Activated T-helper 1 cell treated with anti-CD3 and anti-CD28 coated beads, Interleukin-12 subunit alpha, Interleukin-12 subunit beta, Interleukin-2, Interleukin-4 antibody, amounts not matched to agents 30 ng/mL and 10 ng/mL and 1 ng/mL, durations not matched to agents 14 hours and 24 hours and 36 hours (primary cell): ENCODE measurements at regions not wholly inside any gene's neighbourhood (a gene's known extent, or its start where the extent isn't known, plus 50 kb on each side); places are given as distances from the start of the nearest gene placed in this dataset.

ENCODE experiments used
- DNase-seq: peaks from one replicate; pipeline ENCODE4 v3.0.0; 2021; ENCODE audit warnings: low spot score
- H3K27ac Mint-ChIP-seq: one replicate; pipeline ENCODE4 v1.8.0; 2021; ENCODE audit warnings: mild to moderate bottlenecking, mixed read lengths
- H3K27me3 Mint-ChIP-seq: one replicate; pipeline ENCODE4 v1.8.0; 2022; ENCODE audit warnings: mild to moderate bottlenecking, moderate library complexity, mixed read lengths; ENCODE audit not compliant: insufficient read depth
- H3K36me3 Mint-ChIP-seq: one replicate; pipeline ENCODE4 v1.8.0; 2021; ENCODE audit warnings: low read depth, mixed read lengths
- H3K4me1 Mint-ChIP-seq: one replicate; pipeline ENCODE4 v1.8.0; 2021; ENCODE audit warnings: low read depth, mixed read lengths
- H3K4me3 Mint-ChIP-seq: one replicate; pipeline ENCODE4 v1.8.0; 2021; ENCODE audit warnings: mild to moderate bottlenecking, moderate library complexity, mixed read lengths
- H3K9me3 Mint-ChIP-seq: one replicate; pipeline ENCODE4 v1.8.0; 2021; ENCODE audit warnings: mixed read lengths
- intact Hi-C: fragments of 100-400 bp; cut with micrococcal nuclease; formaldehyde crosslinking; loops from one replicate; pipeline ENCODE4 v1.15.1; 2024

GRCh38 chr11:39011797-39012196 is 2413.8 kb upstream of the RAG2 start:
- H3K27me3 Mint-ChIP-seq = no peaks in the 10 kb centered on the region
- H3K4me1 Mint-ChIP-seq = no peaks in the 10 kb centered on the region
- intact Hi-C loops = no loop called here
- H3K27ac Mint-ChIP-seq = no peak overlapping the region
- no peaks in the 10 kb centered on the region for H3K36me3 Mint-ChIP-seq
- DNase-seq = no peak
- H3K9me3 Mint-ChIP-seq = peaks cover 26% of the 10 kb centered on the region
- H3K4me3 Mint-ChIP-seq = no peak overlapping the region

GRCh38 chr11:38990841-38991240 is 2392.8 kb upstream of the RAG2 start:
- no peak overlapping the region for H3K27ac Mint-ChIP-seq
- intact Hi-C loops = no loop called here
- H3K4me3 Mint-ChIP-seq = no peak overlapping the region
- DNase-seq = no peak
- peaks cover 29% of the 10 kb centered on the region for H3K9me3 Mint-ChIP-seq
- H3K36me3 Mint-ChIP-seq = no peaks in the 10 kb centered on the region
- H3K4me1 Mint-ChIP-seq = no peaks in the 10 kb centered on the region
- no peaks in the 10 kb centered on the region for H3K27me3 Mint-ChIP-seq

- H3K4me1 Mint-ChIP-seq = no peaks in the 10 kb centered on the region
- no peaks in the 10 kb centered on the region for H3K36me3 Mint-ChIP-seq
- no peak overlapping the region for H3K4me3 Mint-ChIP-seq
- H3K27me3 Mint-ChIP-seq = no peaks in the 10 kb centered on the region
- no peak overlapping the region for H3K27ac Mint-ChIP-seq
- no peak for DNase-seq
- intact Hi-C loops = no loop called here
- peaks cover 28% of the 10 kb centered on the region for H3K9me3 Mint-ChIP-seq
These were observed 2392.1 kb upstream of the RAG2 start for GRCh38 chr11:38990139-38990538.

GRCh38 chr11:38988908-38989307 is 2390.9 kb upstream of the RAG2 start:
- H3K4me3 Mint-ChIP-seq = no peak overlapping the region
- H3K4me1 Mint-ChIP-seq = no peaks in the 10 kb centered on the region
- H3K9me3 Mint-ChIP-seq = peaks cover 34% of the 10 kb centered on the region
- H3K36me3 Mint-ChIP-seq = no peaks in the 10 kb centered on the region
- intact Hi-C loops = no loop called here
- no peak for DNase-seq
- H3K27ac Mint-ChIP-seq = no peak overlapping the region
- no peaks in the 10 kb centered on the region for H3K27me3 Mint-ChIP-seq

- no peak for DNase-seq
- Mint-ChIP-seq H3K9me3 (peaks cover 3% of the 10 kb centered on the region), H3K4me1 (no peaks in the 10 kb centered on the region), H3K27me3 (no peaks in the 10 kb centered on the region), H3K4me3 (no peak overlapping the region), H3K36me3 (no peaks in the 10 kb centered on the region), H3K27ac (no peak overlapping the region)
- intact Hi-C loops = no loop called here
These were observed 2374.2 kb upstream of the RAG2 start for GRCh38 chr11:38972220-38972619.

- Mint-ChIP-seq H3K27me3 (no peaks in the 10 kb centered on the region), H3K4me1 (no peaks in the 10 kb centered on the region), H3K27ac (no peak overlapping the region), H3K9me3 (peaks cover 3% of the 10 kb centered on the region), H3K4me3 (no peak overlapping the region), H3K36me3 (no peaks in the 10 kb centered on the region)
- no peak for DNase-seq
- intact Hi-C loops = no loop called here
These were observed 2373.1 kb upstream of the RAG2 start for GRCh38 chr11:38971141-38971540.

GRCh38 chr11:38968951-38969350 is 2370.9 kb upstream of the RAG2 start:
- Mint-ChIP-seq H3K27me3 (no peaks in the 10 kb centered on the region), H3K4me3 (no peak overlapping the region), H3K4me1 (no peaks in the 10 kb centered on the region), H3K9me3 (peaks cover 8% of the 10 kb centered on the region), H3K27ac (no peak overlapping the region), H3K36me3 (no peaks in the 10 kb centered on the region)
- intact Hi-C loops = no loop called here
- no peak for DNase-seq

GRCh38 chr11:38952698-38953097 is 2354.7 kb upstream of the RAG2 start:
- Mint-ChIP-seq H3K27ac (no peak overlapping the region), H3K9me3 (peaks cover 5% of the 10 kb centered on the region), H3K36me3 (no peaks in the 10 kb centered on the region), H3K4me3 (no peak overlapping the region), H3K27me3 (no peaks in the 10 kb centered on the region), H3K4me1 (no peaks in the 10 kb centered on the region)
- DNase-seq = no peak
- intact Hi-C loops = no loop called here

- intact Hi-C loops = no loop called here
- H3K4me3 Mint-ChIP-seq = no peak overlapping the region
- H3K27me3 Mint-ChIP-seq = no peaks in the 10 kb centered on the region
- no peaks in the 10 kb centered on the region for H3K36me3 Mint-ChIP-seq
- no peaks in the 10 kb centered on the region for H3K4me1 Mint-ChIP-seq
- no peak overlapping the region for H3K27ac Mint-ChIP-seq
- peaks cover 15% of the 10 kb centered on the region for H3K9me3 Mint-ChIP-seq
- no peak for DNase-seq
These were observed 2352.8 kb upstream of the RAG2 start for GRCh38 chr11:38950867-38951266.

- intact Hi-C loops = no loop called here
- DNase-seq = no peak
- Mint-ChIP-seq H3K4me3 (no peak overlapping the region), H3K27ac (no peak overlapping the region), H3K4me1 (no peaks in the 10 kb centered on the region), H3K9me3 (peaks cover 24% of the 10 kb centered on the region), H3K36me3 (no peaks in the 10 kb centered on the region), H3K27me3 (no peaks in the 10 kb centered on the region)
These were observed 2350.4 kb upstream of the RAG2 start for GRCh38 chr11:38948392-38948791.

GRCh38 chr11:38937709-38938108 is 2339.7 kb upstream of the RAG2 start:
- no peaks in the 10 kb centered on the region for H3K27me3 Mint-ChIP-seq
- intact Hi-C loops = no loop called here
- H3K9me3 Mint-ChIP-seq = peaks cover 8% of the 10 kb centered on the region
- H3K4me1 Mint-ChIP-seq = no peaks in the 10 kb centered on the region
- H3K36me3 Mint-ChIP-seq = no peaks in the 10 kb centered on the region
- no peak overlapping the region for H3K27ac Mint-ChIP-seq
- H3K4me3 Mint-ChIP-seq = no peak overlapping the region
- DNase-seq = no peak

- intact Hi-C loops = no loop called here
- DNase-seq = no peak
- no peak overlapping the region for H3K4me3 Mint-ChIP-seq
- H3K36me3 Mint-ChIP-seq = no peaks in the 10 kb centered on the region
- no peak overlapping the region for H3K27ac Mint-ChIP-seq
- no peaks in the 10 kb centered on the region for H3K4me1 Mint-ChIP-seq
- peaks cover 16% of the 10 kb centered on the region for H3K9me3 Mint-ChIP-seq
- H3K27me3 Mint-ChIP-seq = no peaks in the 10 kb centered on the region
These were observed 2337.9 kb upstream of the RAG2 start for GRCh38 chr11:38935941-38936340.

GRCh38 chr11:38927993-38928392 is 2330.0 kb upstream of the RAG2 start:
- Mint-ChIP-seq H3K4me1 (no peaks in the 10 kb centered on the region), H3K36me3 (no peaks in the 10 kb centered on the region), H3K27me3 (no peaks in the 10 kb centered on the region), H3K9me3 (peaks cover 12% of the 10 kb centered on the region), H3K4me3 (no peak overlapping the region), H3K27ac (no peak overlapping the region)
- intact Hi-C loops = no loop called here
- DNase-seq = no peak

- Mint-ChIP-seq H3K9me3 (peaks cover 8% of the 10 kb centered on the region), H3K27me3 (no peaks in the 10 kb centered on the region), H3K4me1 (no peaks in the 10 kb centered on the region), H3K27ac (no peak overlapping the region), H3K36me3 (no peaks in the 10 kb centered on the region), H3K4me3 (no peak overlapping the region)
- no peak for DNase-seq
- intact Hi-C loops = no loop called here
These were observed 2326.6 kb upstream of the RAG2 start for GRCh38 chr11:38924644-38925043.
